Thoracic aorta (tissue), 2 donors: ENCODE measurements at regions not wholly inside any gene's neighbourhood (a gene's known extent, or its start where the extent isn't known, plus 50 kb on each side); places are given as distances from the start of the nearest gene placed in this dataset.

Source experiments
- ATAC-seq: fragments of 150-250 bp; one replicate; pipeline ENCODE4 v1.8.0; 2017; ENCODE audit warnings: low read depth; ENCODE audit not compliant: insufficient number of reproducible peaks, low FRiP score
- DNase-seq: peaks from one replicate; pipeline ENCODE4 v3.0.0-alpha.2; 2020; ENCODE audit warnings: low spot score
- H3K27ac ChIP-seq, 2 donors: fragments of 200-600 bp; sonication (generic); 1 replicate in 1 of 2; 2 replicates in 1 of 2; pipeline ENCODE4 v1.5.1; 2016; ENCODE audit warnings: mild to moderate bottlenecking in 2 of 2, moderate library complexity in 2 of 2
- H3K27me3 ChIP-seq: fragments of 200-600 bp; sonication (generic); replicated peaks from 2 replicates; pipeline ENCODE4 v1.6.0; 2016; ENCODE audit warnings: mild to moderate bottlenecking; ENCODE audit not compliant: insufficient read depth
- H3K36me3 ChIP-seq: fragments of 200-600 bp; sonication (generic); one replicate; pipeline ENCODE4 v1.5.1; 2016
- H3K4me1 ChIP-seq, 2 donors: fragments of 200-600 bp; sonication (generic); 1 replicate in 1 of 2; 2 replicates in 1 of 2; pipeline versions ENCODE4 v1.5.1 to v1.6.0; 2016; ENCODE audit warnings: low read depth in 2 of 2, mild to moderate bottlenecking in 1 of 2; ENCODE audit not compliant: control insufficient read depth in 1 of 2
- H3K4me3 ChIP-seq: fragments of 200-600 bp; sonication (generic); 2 replicates; pipeline ENCODE4 v1.5.1; 2016; ENCODE audit warnings: mild to moderate bottlenecking
- H3K9me3 ChIP-seq: fragments of 200-600 bp; sonication (generic); 2 replicates; pipeline ENCODE4 v1.5.1; 2016
- CTCF ChIP-seq: fragments of 200-600 bp; sonication (generic); IDR thresholded peaks from one replicate; pipeline ENCODE4 v1.5.1; 2019; ENCODE audit warnings: antibody characterized with exemption

DNA sequence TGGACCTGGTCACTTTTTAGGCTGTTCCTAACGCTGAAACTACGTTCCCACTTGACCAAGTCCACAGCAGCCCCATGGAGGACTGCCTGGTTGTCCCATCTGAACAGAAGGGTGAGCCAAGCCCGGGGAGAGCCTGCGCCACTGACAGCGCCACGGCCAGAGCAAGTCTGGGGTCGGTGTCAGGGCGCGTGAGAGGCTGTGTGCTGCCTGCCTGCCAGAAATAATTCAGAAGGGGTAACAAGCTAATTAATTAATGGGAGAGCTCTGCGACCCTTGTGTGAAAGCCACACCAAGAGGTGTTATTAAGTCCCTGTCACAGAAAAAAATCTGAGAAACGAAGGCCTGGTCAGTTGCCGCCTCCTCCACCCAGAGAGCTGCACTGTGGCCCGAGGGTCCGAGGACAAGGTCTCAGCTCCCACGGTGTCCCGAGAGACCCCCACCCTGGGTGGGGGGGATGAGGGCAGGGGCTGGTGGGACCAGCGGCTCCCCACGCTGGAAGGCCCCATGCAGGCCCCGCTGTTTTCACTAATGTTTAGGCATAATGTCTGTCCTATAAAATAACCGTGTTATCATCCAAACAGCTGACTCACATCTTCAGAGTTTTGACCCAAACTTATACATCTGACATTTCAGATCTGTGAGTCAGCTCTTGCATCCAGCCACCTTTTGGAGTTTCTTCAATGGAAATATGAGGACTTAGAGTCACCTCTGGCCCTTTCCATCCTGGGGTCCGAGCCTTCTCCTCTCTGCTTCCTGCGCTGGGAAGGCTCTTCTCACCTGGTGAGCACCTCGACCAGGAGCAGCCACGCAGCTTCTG, 58.5 kb downstream of the DLL1 start:
- no peaks in the 10 kb centered on the region for H3K36me3 ChIP-seq
- DNase-seq (no peak), ATAC-seq (no peak)
- H3K9me3 ChIP-seq, result no peaks in the 10 kb centered on the region
- no peak overlapping the region for H3K4me3 ChIP-seq
- no peak overlapping the region for H3K27ac ChIP-seq
- no peak for TF ChIP-seq CTCF
- no peaks in the 10 kb centered on the region for H3K27me3 ChIP-seq
- no peaks in the 10 kb centered on the region for H3K4me1 ChIP-seq

DNA sequence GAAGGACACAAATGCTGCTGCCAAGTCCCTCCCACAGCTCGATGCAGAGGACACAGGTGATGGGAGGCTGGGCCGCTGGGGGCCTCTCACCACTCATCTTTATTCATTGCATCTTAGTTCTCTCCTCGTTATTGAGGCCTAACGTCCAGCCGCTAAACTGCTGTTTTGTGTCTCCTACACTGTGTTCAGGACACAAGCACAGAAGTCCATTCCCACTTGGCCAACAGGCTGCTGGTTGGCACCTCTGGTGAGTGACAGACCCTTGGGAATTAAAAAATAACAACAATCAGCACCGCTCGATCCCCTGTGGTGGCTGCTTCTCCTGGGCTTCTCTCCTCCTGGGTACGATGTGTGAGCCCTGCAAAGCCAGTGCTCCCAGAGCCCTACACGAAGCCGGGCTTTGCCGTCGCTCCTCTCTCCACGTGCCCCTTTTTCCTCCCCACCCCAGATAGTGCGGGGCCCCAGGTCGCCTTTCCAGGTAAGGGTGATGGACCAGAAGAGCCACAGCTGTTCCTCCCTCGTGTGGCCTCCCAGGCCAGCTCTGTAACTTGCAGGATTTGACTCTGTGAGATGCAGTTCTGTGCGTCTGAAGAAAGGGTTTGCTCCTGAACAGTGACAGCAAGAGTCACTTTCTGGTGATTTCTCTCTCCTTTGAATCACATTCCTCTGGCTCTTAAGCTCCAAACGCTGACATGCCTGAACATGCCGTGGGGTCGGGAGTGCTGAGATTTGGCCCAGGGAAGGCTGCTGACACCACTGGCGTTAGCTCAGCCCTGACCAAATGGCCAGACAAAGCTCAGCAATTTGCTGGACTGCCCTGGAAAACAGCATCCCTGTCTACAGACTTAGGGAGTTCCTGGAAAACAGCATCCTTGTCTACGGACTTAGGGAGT, 59.3 kb downstream of the DLL1 start:
- H3K4me1 ChIP-seq, result no peaks in the 10 kb centered on the region
- H3K27me3 ChIP-seq, result no peaks in the 10 kb centered on the region
- H3K4me3 ChIP-seq, result no peak overlapping the region
- ATAC-seq (no peak), DNase-seq (no peak)
- no peaks in the 10 kb centered on the region for H3K36me3 ChIP-seq
- H3K27ac ChIP-seq, result no peak overlapping the region
- TF ChIP-seq CTCF, result no peak
- no peaks in the 10 kb centered on the region for H3K9me3 ChIP-seq

GRCh38 chr6:170230520-170231292, 60.2 kb downstream of the DLL1 start:
- H3K4me1 ChIP-seq, result no peaks in the 10 kb centered on the region
- H3K9me3 ChIP-seq, result no peaks in the 10 kb centered on the region
- TF ChIP-seq CTCF, result no peak
- no peak for DNase-seq
- H3K4me3 ChIP-seq, result no peak overlapping the region
- no peak overlapping the region for H3K27ac ChIP-seq
- no peaks in the 10 kb centered on the region for H3K27me3 ChIP-seq
- no peak for ATAC-seq
- H3K36me3 ChIP-seq, result no peaks in the 10 kb centered on the region

- no peak for TF ChIP-seq CTCF
- no peaks in the 10 kb centered on the region for H3K9me3 ChIP-seq
- no peak overlapping the region for H3K4me3 ChIP-seq
- no peak overlapping the region for H3K27ac ChIP-seq
- ATAC-seq, result no peak
- no peak for DNase-seq
- no peaks in the 10 kb centered on the region for H3K27me3 ChIP-seq
- H3K36me3 ChIP-seq, result no peaks in the 10 kb centered on the region
- H3K4me1 ChIP-seq, result no peaks in the 10 kb centered on the region
These were observed 60.9 kb downstream of the DLL1 start for GRCh38 chr6:170229851-170230519.
